ENCODE measurements at regions not wholly inside any gene's neighbourhood (a gene's known extent, or its start where the extent isn't known, plus 50 kb on each side); places are given as distances from the start of the nearest gene placed in this dataset.

DNA sequence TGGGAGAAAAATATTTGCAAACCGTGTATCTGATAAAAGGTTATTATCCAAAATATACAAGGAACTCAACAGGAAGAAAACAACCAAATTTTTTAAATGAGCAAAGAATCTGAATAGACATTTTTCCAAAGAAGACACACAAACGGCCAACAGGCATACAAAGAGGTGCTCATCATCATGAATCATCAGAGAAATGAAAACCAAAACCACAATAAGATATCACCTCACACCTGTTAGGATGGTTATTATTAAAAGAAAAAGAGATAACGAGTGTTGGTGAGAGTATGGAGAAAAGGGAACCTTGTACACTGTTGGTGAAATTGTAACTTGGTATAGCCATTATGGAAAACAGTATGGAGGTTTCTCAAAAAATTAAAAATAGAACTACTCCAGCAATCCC, 463.3 kb downstream of the IRS1 start:
- CTCF ChIA-PET, result no interaction called here
- BruUV-seq (replicated peaks), result no TSS peak
- H3K27ac Mint-ChIP-seq (ENCODE audit: unreplicated experiment), result no peak overlapping the region
- no peaks in the 10 kb centered on the region for H3K9me3 Mint-ChIP-seq (ENCODE audit: low read depth, unreplicated experiment)
- no peak for DNase-seq
- TF ChIP-seq, protein P1, sequence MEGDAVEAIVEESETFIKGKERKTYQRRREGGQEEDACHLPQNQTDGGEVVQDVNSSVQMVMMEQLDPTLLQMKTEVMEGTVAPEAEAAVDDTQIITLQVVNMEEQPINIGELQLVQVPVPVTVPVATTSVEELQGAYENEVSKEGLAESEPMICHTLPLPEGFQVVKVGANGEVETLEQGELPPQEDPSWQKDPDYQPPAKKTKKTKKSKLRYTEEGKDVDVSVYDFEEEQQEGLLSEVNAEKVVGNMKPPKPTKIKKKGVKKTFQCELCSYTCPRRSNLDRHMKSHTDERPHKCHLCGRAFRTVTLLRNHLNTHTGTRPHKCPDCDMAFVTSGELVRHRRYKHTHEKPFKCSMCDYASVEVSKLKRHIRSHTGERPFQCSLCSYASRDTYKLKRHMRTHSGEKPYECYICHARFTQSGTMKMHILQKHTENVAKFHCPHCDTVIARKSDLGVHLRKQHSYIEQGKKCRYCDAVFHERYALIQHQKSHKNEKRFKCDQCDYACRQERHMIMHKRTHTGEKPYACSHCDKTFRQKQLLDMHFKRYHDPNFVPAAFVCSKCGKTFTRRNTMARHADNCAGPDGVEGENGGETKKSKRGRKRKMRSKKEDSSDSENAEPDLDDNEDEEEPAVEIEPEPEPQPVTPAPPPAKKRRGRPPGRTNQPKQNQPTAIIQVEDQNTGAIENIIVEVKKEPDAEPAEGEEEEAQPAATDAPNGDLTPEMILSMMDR (IDR thresholded peaks at IDR 0.05; ENCODE audit: unreplicated experiment), result no peak
- H3K36me3 Mint-ChIP-seq (ENCODE audit: insufficient read depth, unreplicated experiment), result no peaks in the 10 kb centered on the region
- H3K27me3 Mint-ChIP-seq (ENCODE audit: unreplicated experiment), result no peaks in the 10 kb centered on the region
- H3K4me1 Mint-ChIP-seq (ENCODE audit: low read depth, unreplicated experiment), result peaks cover 29% of the 10 kb centered on the region
- intact Hi-C loops (cut with micrococcal nuclease; ENCODE audit: unreplicated experiment), result no loop called here
- no peak overlapping the region for H3K4me3 Mint-ChIP-seq (ENCODE audit: low read depth, unreplicated experiment)

DNA sequence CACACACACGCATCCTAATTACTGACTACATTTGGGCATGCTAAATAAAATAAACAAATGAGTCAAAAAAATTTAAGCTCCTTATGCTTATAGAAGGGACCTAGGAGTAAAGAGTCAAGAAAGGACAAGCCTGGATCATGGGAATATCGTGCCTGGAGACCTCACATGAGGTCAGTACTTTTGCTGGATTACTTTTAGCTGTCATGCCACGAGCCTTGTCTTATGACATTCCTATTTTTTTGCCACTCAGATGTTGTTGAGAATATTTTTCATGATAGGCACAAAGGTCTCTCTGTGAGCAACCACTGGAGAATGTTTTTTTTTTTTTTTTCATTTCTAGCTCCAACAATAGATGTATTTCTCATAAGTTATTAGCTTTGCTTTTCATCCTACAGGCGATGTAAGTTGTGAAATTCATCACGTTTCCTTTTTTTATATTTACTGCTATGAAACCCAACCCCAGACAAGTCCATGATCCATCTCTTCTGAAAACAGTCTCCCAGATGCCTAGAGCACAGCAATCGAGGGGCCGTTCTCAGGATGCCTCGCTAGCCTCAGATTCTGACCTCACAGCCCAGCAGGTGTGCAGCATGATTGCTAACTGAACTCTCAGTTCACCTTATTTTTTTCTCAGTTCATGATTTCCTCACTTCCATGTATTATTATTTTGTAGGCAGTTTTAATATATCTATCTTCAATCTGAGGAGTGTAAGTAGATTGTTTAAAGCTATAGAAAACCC, 464.5 kb downstream of the IRS1 start:
- intact Hi-C loops (cut with micrococcal nuclease; ENCODE audit: unreplicated experiment), result no loop called here
- no peak for DNase-seq
- Mint-ChIP-seq H3K27me3 (ENCODE audit: unreplicated experiment) (no peaks in the 10 kb centered on the region), H3K36me3 (ENCODE audit: insufficient read depth, unreplicated experiment) (no peaks in the 10 kb centered on the region), H3K4me3 (ENCODE audit: low read depth, unreplicated experiment) (no peak overlapping the region), H3K9me3 (ENCODE audit: low read depth, unreplicated experiment) (no peaks in the 10 kb centered on the region), H3K4me1 (ENCODE audit: low read depth, unreplicated experiment) (peaks cover 29% of the 10 kb centered on the region), H3K27ac (ENCODE audit: unreplicated experiment) (no peak overlapping the region)
- TF ChIP-seq, protein P1 (IDR thresholded peaks at IDR 0.05; ENCODE audit: unreplicated experiment), result no peak
- BruUV-seq (replicated peaks), result no TSS peak
- CTCF ChIA-PET, result interaction anchor here (0.6 kb wide), 2 partner anchors 204 to 698 kb away, joined by 3 to 4 read pairs; no protein-coding TSS in a partner anchor

- Mint-ChIP-seq H3K4me1 (ENCODE audit: low read depth, unreplicated experiment) (peaks cover 22% of the 10 kb centered on the region), H3K36me3 (ENCODE audit: insufficient read depth, unreplicated experiment) (no peaks in the 10 kb centered on the region), H3K9me3 (ENCODE audit: low read depth, unreplicated experiment) (no peaks in the 10 kb centered on the region), H3K27me3 (ENCODE audit: unreplicated experiment) (no peaks in the 10 kb centered on the region), H3K4me3 (ENCODE audit: low read depth, unreplicated experiment) (no peak overlapping the region), H3K27ac (ENCODE audit: unreplicated experiment) (no peak overlapping the region)
- BruUV-seq (replicated peaks), result no TSS peak
- TF ChIP-seq, protein P1 (IDR thresholded peaks at IDR 0.05; ENCODE audit: unreplicated experiment), result no peak
- DNase-seq, result no peak
- CTCF ChIA-PET, result no interaction called here
- intact Hi-C loops (cut with micrococcal nuclease; ENCODE audit: unreplicated experiment), result no loop called here
Observed at GRCh38 chr2:226333388-226333787, 466.2 kb downstream of the IRS1 start.

GRCh38 chr2:226330206-226330605, 469.4 kb downstream of the IRS1 start:
- H3K27ac Mint-ChIP-seq (ENCODE audit: unreplicated experiment), result no peak overlapping the region
- intact Hi-C loops (cut with micrococcal nuclease; ENCODE audit: unreplicated experiment), result no loop called here
- DNase-seq, result no peak
- H3K9me3 Mint-ChIP-seq (ENCODE audit: low read depth, unreplicated experiment), result no peaks in the 10 kb centered on the region
- H3K4me1 Mint-ChIP-seq (ENCODE audit: low read depth, unreplicated experiment), result peaks cover 5% of the 10 kb centered on the region
- TF ChIP-seq, protein P1 (IDR thresholded peaks at IDR 0.05; ENCODE audit: unreplicated experiment), result no peak
- CTCF ChIA-PET, result no interaction called here
- H3K4me3 Mint-ChIP-seq (ENCODE audit: low read depth, unreplicated experiment), result no peak overlapping the region
- no peaks in the 10 kb centered on the region for H3K27me3 Mint-ChIP-seq (ENCODE audit: unreplicated experiment)
- H3K36me3 Mint-ChIP-seq (ENCODE audit: insufficient read depth, unreplicated experiment), result no peaks in the 10 kb centered on the region
- BruUV-seq (replicated peaks), result no TSS peak

All from Calu3 (cell line).